ENCODE measurements at regions not wholly inside any gene's neighbourhood (a gene's known extent, or its start where the extent isn't known, plus 50 kb on each side); places are given as distances from the start of the nearest gene placed in this dataset.

DNA sequence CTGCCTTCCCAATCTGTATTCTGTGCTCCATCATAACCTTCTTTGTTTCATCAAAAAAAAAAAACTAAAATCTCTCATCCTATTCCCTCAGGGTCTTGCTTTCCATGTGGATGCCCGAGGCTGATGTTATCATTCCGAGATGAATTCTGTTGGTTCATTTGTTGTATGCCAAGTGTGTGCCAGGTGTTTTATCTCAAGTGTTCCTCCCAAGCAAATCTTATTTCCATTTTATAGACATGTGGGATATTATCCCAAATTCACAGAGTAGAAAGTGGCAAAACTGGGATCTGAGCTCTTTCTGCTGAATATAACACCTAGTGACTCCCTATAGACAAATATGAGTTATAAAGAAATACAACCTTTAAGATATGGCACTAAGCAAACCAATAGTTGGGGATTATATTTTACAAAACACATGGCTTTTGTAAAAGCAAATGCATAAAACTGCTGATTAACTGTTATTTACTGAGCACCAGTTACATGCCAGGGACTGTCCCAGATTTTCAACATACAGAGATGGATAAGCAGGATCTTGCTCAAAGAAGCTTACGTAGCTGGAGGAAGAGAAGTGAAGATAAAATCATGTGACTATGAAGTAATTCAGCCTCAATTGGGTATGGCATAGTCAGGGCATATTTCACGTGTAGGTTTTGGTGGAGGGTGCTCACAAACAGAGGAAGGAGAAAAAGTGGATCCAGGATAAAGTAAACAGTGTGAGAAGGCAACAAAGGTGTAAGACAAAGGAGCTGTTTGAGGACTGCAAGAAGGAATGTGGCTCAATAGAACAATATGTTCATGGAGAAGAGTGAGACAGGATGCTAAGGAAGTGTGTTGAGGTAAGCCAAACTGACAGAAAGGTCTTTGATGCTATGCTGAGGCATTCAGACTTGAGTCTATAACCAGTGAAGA lies 143.3 kb upstream of the ADAMTSL1 start:
- Mint-ChIP-seq H3K9me3 (no peaks in the 10 kb centered on the region), H3K4me1 (no peaks in the 10 kb centered on the region), H3K4me3 (no peak overlapping the region), H3K36me3 (no peaks in the 10 kb centered on the region), H3K27ac (no peak overlapping the region), H3K27me3 (no peaks in the 10 kb centered on the region)

- H3K27me3 Mint-ChIP-seq: no peaks in the 10 kb centered on the region
- no peaks in the 10 kb centered on the region for H3K9me3 Mint-ChIP-seq
- H3K4me1 Mint-ChIP-seq: no peaks in the 10 kb centered on the region
- H3K27ac Mint-ChIP-seq: no peak overlapping the region
- no peak overlapping the region for H3K4me3 Mint-ChIP-seq
- no peaks in the 10 kb centered on the region for H3K36me3 Mint-ChIP-seq
Observed at GRCh38 chr9:18331310-18331684, 142.7 kb upstream of the ADAMTSL1 start.

DNA sequence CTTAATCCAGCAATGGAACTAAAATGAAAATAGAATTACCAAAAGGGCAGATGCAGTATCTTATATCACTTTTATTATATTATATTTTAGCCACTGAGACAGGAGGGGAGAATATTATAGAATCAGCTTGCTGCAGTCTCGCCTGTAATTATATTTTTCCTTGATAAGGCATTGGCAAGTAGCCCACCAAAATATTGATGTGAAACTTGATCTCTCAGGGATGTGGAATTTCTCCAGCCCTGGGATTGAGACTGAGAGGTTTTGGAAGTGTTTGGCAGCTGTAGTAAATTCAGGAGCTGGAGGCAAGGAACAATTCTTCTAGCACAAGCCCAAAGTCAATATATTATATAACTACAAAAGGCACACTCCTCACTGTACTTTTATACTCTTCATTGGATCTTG lies 142.1 kb upstream of the ADAMTSL1 start:
- Mint-ChIP-seq H3K4me3 (no peak overlapping the region), H3K9me3 (no peaks in the 10 kb centered on the region), H3K27ac (no peak overlapping the region), H3K36me3 (no peaks in the 10 kb centered on the region), H3K27me3 (no peaks in the 10 kb centered on the region), H3K4me1 (no peaks in the 10 kb centered on the region)

DNA sequence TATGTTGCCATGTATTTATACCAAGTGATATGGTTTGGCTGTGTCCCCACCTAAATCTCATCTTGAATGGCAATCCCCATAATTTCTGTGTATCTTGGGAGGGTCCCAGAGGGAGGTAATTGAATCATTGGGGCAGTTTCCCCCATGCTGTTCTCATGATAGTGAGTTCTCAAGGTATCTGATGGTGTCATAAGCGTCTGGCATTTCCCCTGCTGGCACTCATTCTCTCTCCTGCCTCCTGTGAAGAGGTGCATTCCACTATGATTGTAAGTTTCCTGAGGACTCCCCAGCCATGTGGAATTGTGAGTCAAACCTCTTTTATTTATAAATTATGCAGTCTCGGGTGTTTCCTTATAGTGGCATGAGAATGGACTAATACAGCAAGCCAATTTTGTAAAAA lies 140.8 kb upstream of the ADAMTSL1 start:
- Mint-ChIP-seq H3K9me3 (no peaks in the 10 kb centered on the region), H3K4me3 (no peak overlapping the region), H3K27me3 (no peaks in the 10 kb centered on the region), H3K4me1 (no peaks in the 10 kb centered on the region), H3K27ac (no peak overlapping the region), H3K36me3 (no peaks in the 10 kb centered on the region)

DNA sequence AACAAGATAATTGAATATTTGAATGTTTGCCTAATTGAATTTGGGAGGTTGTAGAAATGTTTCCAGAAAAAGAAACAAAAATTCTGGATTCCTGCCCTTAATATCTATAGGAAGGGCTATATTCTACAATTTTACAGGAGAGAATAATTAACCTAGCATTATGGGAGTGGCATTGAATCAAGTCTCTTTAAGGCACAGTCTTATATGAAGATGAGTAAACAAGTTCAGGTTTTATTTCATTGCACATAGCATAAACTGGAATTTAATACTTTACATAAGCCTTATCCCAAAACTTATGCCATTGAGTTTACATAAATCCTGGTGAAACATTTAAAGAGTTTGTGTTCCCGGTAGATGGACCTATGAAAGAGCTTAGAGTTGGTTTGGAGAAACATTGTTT lies 138.1 kb upstream of the ADAMTSL1 start:
- H3K27ac Mint-ChIP-seq: no peak overlapping the region
- H3K27me3 Mint-ChIP-seq: no peaks in the 10 kb centered on the region
- peaks cover 0 to 12% (median 3%) of the 10 kb centered on the region in 3 donors for H3K9me3 Mint-ChIP-seq
- no peaks in the 10 kb centered on the region for H3K4me1 Mint-ChIP-seq
- H3K36me3 Mint-ChIP-seq: no peaks in the 10 kb centered on the region
- H3K4me3 Mint-ChIP-seq: no peak overlapping the region

DNA sequence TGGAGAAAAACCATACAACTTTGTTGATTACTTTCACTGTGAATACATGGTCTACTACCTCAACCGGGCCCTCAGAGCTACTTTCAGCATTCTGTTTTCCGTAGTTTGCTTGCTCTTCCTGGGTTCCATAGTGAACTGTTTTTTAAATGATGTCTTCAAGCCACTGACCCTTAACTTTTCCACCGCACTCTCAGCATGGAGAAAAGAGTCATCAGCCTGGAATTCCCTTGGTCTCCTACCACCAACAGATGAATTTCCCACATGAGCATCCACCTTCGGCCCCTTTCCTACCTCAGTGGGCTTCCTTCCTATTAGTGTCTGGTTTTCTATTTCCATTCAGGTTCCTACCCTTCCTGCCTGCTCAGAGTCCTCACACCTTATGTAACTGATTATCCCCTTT lies 135.9 kb upstream of the ADAMTSL1 start:
- H3K4me3 Mint-ChIP-seq: no peak overlapping the region
- no peaks in the 10 kb centered on the region for H3K4me1 Mint-ChIP-seq
- no peaks in the 10 kb centered on the region for H3K27me3 Mint-ChIP-seq
- H3K9me3 Mint-ChIP-seq: peaks cover 3 to 12% (median 3%) of the 10 kb centered on the region in 3 donors
- H3K27ac Mint-ChIP-seq: no peak overlapping the region
- H3K36me3 Mint-ChIP-seq: no peaks in the 10 kb centered on the region

DNA sequence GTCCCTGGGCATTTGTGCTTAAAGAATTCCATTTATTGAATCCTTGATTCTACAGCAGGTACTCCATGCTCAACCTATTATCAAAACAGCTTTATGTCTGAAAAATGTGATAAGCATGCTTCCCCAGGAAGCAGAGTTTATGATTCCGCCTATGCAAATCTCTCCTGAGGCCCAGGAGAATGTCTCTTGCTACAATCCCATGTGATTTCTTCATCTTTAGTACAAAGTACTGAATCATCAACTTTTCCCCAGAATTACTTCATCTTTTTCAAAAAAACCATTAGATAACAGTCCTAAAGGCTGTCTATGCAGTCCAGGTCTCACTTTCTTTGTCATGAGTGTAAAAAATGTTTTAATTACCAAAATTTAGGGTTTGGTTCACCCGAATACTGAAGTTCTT lies 130.2 kb upstream of the ADAMTSL1 start:
- Mint-ChIP-seq H3K27ac (no peak overlapping the region), H3K4me1 (no peaks in the 10 kb centered on the region), H3K27me3 (no peaks in the 10 kb centered on the region)

GRCh38 chr9:18346745-18347144 lies 127.2 kb upstream of the ADAMTSL1 start:
- no peaks in the 10 kb centered on the region for H3K4me1 Mint-ChIP-seq
- H3K9me3 Mint-ChIP-seq: peaks cover 0 to 1% (median 0%) of the 10 kb centered on the region in 3 donors
- H3K27ac Mint-ChIP-seq: no peak overlapping the region
- H3K36me3 Mint-ChIP-seq: no peaks in the 10 kb centered on the region
- H3K27me3 Mint-ChIP-seq: no peaks in the 10 kb centered on the region
- H3K4me3 Mint-ChIP-seq: no peak overlapping the region

More for the DNA sequence above, 130.2 kb upstream of the ADAMTSL1 start:
- no peaks in the 10 kb centered on the region for H3K36me3 Mint-ChIP-seq
- H3K4me3 Mint-ChIP-seq: no peak overlapping the region
- peaks cover 3 to 12% (median 3%) of the 10 kb centered on the region in 3 donors for H3K9me3 Mint-ChIP-seq

- Mint-ChIP-seq H3K4me3 (no peak overlapping the region), H3K27ac (no peak overlapping the region), H3K36me3 (no peaks in the 10 kb centered on the region), H3K4me1 (no peaks in the 10 kb centered on the region), H3K27me3 (no peaks in the 10 kb centered on the region), H3K9me3 (peaks cover 0 to 1% (median 0%) of the 10 kb centered on the region in 3 donors)
Observed at GRCh38 chr9:18347386-18348082, 126.4 kb upstream of the ADAMTSL1 start.

DNA sequence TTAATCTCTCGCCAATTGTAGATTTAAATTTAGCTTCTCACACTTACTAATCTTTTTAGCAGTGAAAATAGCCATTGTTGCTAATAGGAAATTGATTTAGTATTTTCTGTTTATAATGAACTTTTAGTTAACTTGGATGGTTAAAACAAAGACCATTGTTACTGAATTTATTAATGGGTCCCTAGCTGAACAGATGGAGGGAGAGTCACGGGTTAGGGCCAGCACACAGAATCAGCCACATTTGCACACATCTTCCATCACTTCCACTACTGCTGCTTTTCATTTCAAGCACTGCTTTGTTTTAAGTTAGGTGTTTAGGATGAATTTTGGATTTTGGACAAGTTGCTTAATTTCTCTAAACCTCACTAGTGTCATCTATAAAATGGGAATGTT lies 125.9 kb upstream of the ADAMTSL1 start:
- Mint-ChIP-seq H3K4me3 (no peak overlapping the region), H3K9me3 (no peaks in the 10 kb centered on the region)

DNA sequence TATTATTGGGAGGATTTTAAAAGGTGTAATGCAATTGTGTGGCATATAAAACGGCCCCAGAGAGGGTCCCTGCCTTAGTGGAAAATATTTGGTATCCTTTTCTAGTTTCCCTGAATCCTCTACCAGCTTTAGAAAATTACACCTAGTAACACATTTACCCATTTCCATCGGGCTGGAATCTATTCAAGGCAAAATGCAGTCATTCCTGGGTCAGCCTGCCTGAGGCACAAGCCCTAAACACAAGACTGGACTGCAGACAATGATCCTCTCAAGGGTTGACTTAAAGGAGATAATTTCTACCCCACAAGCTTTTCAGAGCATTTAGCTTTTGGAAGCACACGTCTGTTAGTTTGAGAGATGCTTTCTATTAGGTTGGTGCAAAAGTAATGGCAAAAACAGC lies 124.4 kb upstream of the ADAMTSL1 start:
- no peaks in the 10 kb centered on the region for H3K36me3 Mint-ChIP-seq
- H3K27ac Mint-ChIP-seq: no peak overlapping the region
- peaks cover 0 to 3% (median 0%) of the 10 kb centered on the region in 3 donors for H3K9me3 Mint-ChIP-seq

More for the DNA sequence above, 125.9 kb upstream of the ADAMTSL1 start:
- H3K4me1 Mint-ChIP-seq: no peaks in the 10 kb centered on the region
- H3K27ac Mint-ChIP-seq: no peak overlapping the region
- no peaks in the 10 kb centered on the region for H3K27me3 Mint-ChIP-seq
- no peaks in the 10 kb centered on the region for H3K36me3 Mint-ChIP-seq

GRCh38 chr9:18350036-18350435 lies 123.9 kb upstream of the ADAMTSL1 start:
- Mint-ChIP-seq H3K4me3 (no peak overlapping the region), H3K4me1 (no peaks in the 10 kb centered on the region), H3K27ac (no peak overlapping the region), H3K36me3 (no peaks in the 10 kb centered on the region), H3K9me3 (peaks cover 0 to 3% (median 0%) of the 10 kb centered on the region in 3 donors), H3K27me3 (no peaks in the 10 kb centered on the region)

More for the DNA sequence above, 124.4 kb upstream of the ADAMTSL1 start:
- Mint-ChIP-seq H3K4me3 (no peak overlapping the region), H3K4me1 (no peaks in the 10 kb centered on the region), H3K27me3 (no peaks in the 10 kb centered on the region)

DNA sequence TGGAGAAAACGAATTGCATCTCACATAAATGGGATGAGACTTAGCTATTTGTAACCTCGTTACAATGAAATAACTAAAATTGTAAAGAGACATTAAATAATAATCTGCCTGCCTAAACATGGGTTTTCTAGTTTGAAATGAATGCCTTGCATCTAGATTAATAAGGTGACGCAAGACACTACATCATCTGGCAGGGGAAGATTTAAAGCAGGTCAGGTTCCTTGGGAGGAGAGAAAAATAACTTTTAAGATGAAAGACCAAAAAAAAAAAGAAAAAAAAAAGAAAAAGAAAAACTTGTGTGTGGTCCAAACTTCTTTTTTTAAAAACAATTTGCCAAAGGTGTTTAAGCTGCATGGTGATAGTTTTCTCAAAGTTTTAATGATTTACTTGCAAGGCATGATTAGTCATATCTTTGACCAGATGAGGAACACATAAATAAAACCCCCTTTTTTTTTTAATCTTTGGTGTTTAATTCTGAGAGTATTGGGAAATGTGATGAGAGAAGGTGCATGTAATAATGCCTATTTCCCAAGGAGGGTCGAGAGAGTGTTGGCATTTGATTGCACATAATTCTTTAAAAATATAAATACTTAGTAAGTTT lies 122.9 kb upstream of the ADAMTSL1 start:
- Mint-ChIP-seq H3K4me1 (no peaks in the 10 kb centered on the region), H3K36me3 (no peaks in the 10 kb centered on the region), H3K9me3 (peaks cover 0 to 3% (median 0%) of the 10 kb centered on the region in 3 donors), H3K27ac (no peak overlapping the region), H3K4me3 (no peak overlapping the region), H3K27me3 (no peaks in the 10 kb centered on the region)

- peaks cover 0 to 3% (median 0%) of the 10 kb centered on the region in 3 donors for H3K9me3 Mint-ChIP-seq
- no peak overlapping the region for H3K27ac Mint-ChIP-seq
- no peaks in the 10 kb centered on the region for H3K4me1 Mint-ChIP-seq
- no peak overlapping the region for H3K4me3 Mint-ChIP-seq
- H3K27me3 Mint-ChIP-seq: no peaks in the 10 kb centered on the region
- no peaks in the 10 kb centered on the region for H3K36me3 Mint-ChIP-seq
Observed at GRCh38 chr9:18352711-18353110, 121.2 kb upstream of the ADAMTSL1 start.

- peaks cover 0 to 3% (median 0%) of the 10 kb centered on the region in 3 donors for H3K9me3 Mint-ChIP-seq
- H3K4me3 Mint-ChIP-seq: no peak overlapping the region
- no peaks in the 10 kb centered on the region for H3K27me3 Mint-ChIP-seq
- no peaks in the 10 kb centered on the region for H3K36me3 Mint-ChIP-seq
- H3K4me1 Mint-ChIP-seq: no peaks in the 10 kb centered on the region
- H3K27ac Mint-ChIP-seq: no peak overlapping the region
Observed at GRCh38 chr9:18353473-18353872, 120.5 kb upstream of the ADAMTSL1 start.

All from IgD-negative memory B cell (primary cell).